Keratinocyte (primary cell): ENCODE measurements at regions not wholly inside any gene's neighbourhood (a gene's known extent, or its start where the extent isn't known, plus 50 kb on each side); places are given as distances from the start of the nearest gene placed in this dataset.

ENCODE experiments used
- EZH2 ChIP-seq: IDR thresholded peaks from one replicate; pipeline ENCODE4 v1.6.1; 2012; ENCODE audit warnings: inconsistent platforms, mild to moderate bottlenecking, low read length, moderate library complexity
- TF ChIP-seq, protein P1 (sequence below), 3 experiments: IDR thresholded peaks in 1 of 3; conservative IDR thresholded peaks in 1 of 3; optimal IDR thresholded peaks in 1 of 3; 2 replicates in 2 of 3; 3 replicates in 1 of 3; pipeline versions ENCODE3 to v1.5.1; 2011; ENCODE audit warnings: low read length in 3 of 3, mild to moderate bottlenecking in 3 of 3, moderate library complexity in 2 of 3, control low read depth in 1 of 3, inconsistent platforms in 1 of 3; ENCODE audit not compliant: insufficient read depth in 2 of 3; ENCODE audit errors: extremely low read depth in 1 of 3

DNA sequence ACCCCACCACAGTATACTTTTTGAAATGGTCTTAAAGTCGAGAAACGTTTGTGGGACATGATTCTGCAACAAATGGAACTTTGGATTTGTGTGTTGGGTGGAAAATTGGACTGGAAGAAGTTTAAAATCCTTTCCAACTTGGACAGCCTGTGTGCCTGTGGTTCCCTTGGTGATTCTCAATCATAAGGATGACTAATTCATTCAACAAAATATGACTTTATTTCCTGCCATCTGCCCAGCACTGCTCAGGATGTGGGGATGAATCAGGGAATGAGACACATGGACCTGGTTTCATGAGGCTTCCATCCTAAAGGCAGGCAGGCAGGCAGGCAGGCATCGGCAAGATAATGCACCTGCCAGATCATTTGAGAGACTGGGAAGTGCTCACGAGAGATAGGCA is 57.3 kb upstream of the TMEM132D start:
- TF ChIP-seq, protein P1, sequence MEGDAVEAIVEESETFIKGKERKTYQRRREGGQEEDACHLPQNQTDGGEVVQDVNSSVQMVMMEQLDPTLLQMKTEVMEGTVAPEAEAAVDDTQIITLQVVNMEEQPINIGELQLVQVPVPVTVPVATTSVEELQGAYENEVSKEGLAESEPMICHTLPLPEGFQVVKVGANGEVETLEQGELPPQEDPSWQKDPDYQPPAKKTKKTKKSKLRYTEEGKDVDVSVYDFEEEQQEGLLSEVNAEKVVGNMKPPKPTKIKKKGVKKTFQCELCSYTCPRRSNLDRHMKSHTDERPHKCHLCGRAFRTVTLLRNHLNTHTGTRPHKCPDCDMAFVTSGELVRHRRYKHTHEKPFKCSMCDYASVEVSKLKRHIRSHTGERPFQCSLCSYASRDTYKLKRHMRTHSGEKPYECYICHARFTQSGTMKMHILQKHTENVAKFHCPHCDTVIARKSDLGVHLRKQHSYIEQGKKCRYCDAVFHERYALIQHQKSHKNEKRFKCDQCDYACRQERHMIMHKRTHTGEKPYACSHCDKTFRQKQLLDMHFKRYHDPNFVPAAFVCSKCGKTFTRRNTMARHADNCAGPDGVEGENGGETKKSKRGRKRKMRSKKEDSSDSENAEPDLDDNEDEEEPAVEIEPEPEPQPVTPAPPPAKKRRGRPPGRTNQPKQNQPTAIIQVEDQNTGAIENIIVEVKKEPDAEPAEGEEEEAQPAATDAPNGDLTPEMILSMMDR (optimal IDR thresholded peaks at IDR 0.05 in 1 of 3, IDR thresholded peaks at IDR 0.05 in 1 of 3, conservative IDR thresholded peaks at IDR 0.05 in 1 of 3; ENCODE audit: extremely low read depth in 1 of 3, insufficient read depth in 2 of 3, low read length in 3 of 3): no peak
- TF ChIP-seq EZH2: no peak
